ENCODE measurements at regions not wholly inside any gene's neighbourhood (a gene's known extent, or its start where the extent isn't known, plus 50 kb on each side); places are given as distances from the start of the nearest gene placed in this dataset.
"Not testable (repeated sequence)": the region's sequence is repeated elsewhere in the genome, so short reads cannot be mapped to it uniquely, and the experiment has no call there.

DNA sequence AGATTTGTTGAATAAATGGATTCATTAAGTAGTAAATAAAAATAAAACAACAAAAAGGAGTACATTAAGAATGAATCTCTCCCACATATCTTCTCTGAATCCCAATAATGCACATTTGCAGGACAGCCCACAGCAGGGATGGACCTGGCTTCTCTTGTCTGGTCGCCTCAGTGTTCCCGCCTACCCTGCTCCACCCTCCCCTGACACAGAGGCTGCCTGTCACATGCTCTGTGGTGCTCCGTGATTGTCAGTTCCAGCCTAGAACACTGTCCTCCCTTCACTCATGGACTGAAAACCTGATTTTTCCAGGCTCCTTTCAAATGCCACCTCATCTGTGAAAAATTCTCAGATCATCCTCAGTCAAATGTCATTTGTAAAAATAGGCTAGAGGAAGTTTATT, 94.5 kb upstream of the GPR12 start:
- no peak overlapping the region for H3K27ac ChIP-seq (ENCODE audit: low read depth, low read length)
- H3K4me1 ChIP-seq (ENCODE audit: control insufficient read depth in 5 of 5, insufficient read depth in 5 of 5, low read length in 5 of 5) = no peaks in the 10 kb centered on the region
- no peaks in the 10 kb centered on the region for H3K36me3 ChIP-seq (ENCODE audit: control insufficient read depth in 5 of 5, insufficient read depth in 5 of 5, low read length in 5 of 5)
- H3K9me3 ChIP-seq (ENCODE audit: control insufficient read depth in 5 of 5, low read length in 5 of 5) = peaks cover 0 to 5% (median 0%) of the 10 kb centered on the region in 5 donors
- no peak overlapping the region for H3K9ac ChIP-seq (ENCODE audit: low read length in 5 of 5)
- peaks cover 0 to 21% (median 10%) of the 10 kb centered on the region in 5 donors for H3K27me3 ChIP-seq (ENCODE audit: control insufficient read depth in 5 of 5, insufficient read depth in 4 of 5, low read length in 5 of 5)
- no peak overlapping the region for H3K4me3 ChIP-seq (ENCODE audit: low read depth in 1 of 5, low read length in 5 of 5)

DNA sequence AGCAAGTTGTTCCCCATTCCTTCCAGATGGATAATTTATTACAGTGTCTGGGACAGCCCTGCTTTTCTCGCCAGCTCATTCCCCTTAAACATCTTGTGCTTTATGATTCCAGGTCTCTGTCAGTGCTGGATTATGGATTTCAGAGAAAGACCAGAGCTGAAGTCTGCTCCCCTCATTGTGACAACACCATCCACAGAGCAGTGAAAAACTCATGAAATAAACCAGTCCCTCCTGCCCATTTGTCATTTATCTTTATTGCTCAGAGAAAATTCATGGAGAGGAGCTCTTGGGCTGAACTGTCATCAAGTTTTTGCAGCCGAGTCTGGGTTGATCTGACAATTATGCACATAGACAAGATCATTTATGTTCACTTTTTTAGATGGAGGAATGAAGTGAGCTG, 92.7 kb upstream of the GPR12 start:
- Histone ChIP-seq H3K27ac (ENCODE audit: low read depth, low read length) (no peak overlapping the region), H3K9ac (ENCODE audit: low read length in 5 of 5) (no peak overlapping the region), H3K27me3 (ENCODE audit: control insufficient read depth in 5 of 5, insufficient read depth in 4 of 5, low read length in 5 of 5) (peaks cover 0 to 17% (median 10%) of the 10 kb centered on the region in 5 donors), H3K4me3 (ENCODE audit: low read depth in 1 of 5, low read length in 5 of 5) (no peak overlapping the region), H3K36me3 (ENCODE audit: control insufficient read depth in 5 of 5, insufficient read depth in 5 of 5, low read length in 5 of 5) (no peaks in the 10 kb centered on the region), H3K9me3 (ENCODE audit: control insufficient read depth in 5 of 5, low read length in 5 of 5) (peaks cover 0 to 5% (median 0%) of the 10 kb centered on the region in 5 donors), H3K4me1 (ENCODE audit: control insufficient read depth in 5 of 5, insufficient read depth in 5 of 5, low read length in 5 of 5) (no peaks in the 10 kb centered on the region)

DNA sequence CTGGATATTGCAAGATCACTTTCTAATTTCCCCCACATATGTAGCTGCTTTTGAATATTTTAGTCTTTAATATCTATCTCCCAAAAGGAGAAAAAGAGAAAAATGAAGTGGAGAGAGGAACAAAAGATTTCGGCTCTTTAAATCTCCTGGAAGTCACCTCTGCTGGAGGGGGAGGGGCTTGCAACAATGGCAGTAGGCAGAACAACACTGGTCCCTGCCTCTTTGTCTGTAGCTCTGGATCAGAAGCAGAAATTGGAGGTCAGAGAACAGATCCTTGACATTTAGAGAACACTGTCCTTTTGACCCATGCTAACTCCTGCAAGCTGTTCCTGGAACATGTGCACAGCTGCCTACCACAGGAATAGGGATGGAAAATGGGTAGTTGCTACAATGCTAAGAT, 86.7 kb upstream of the GPR12 start:
- Histone ChIP-seq H3K27ac (ENCODE audit: low read depth, low read length) (no peak overlapping the region), H3K9ac (ENCODE audit: low read length in 5 of 5) (no peak overlapping the region), H3K27me3 (ENCODE audit: control insufficient read depth in 5 of 5, insufficient read depth in 4 of 5, low read length in 5 of 5) (peaks cover 0 to 10% (median 0%) of the 10 kb centered on the region in 5 donors), H3K4me1 (ENCODE audit: control insufficient read depth in 5 of 5, insufficient read depth in 5 of 5, low read length in 5 of 5) (no peaks in the 10 kb centered on the region), H3K36me3 (ENCODE audit: control insufficient read depth in 5 of 5, insufficient read depth in 5 of 5, low read length in 5 of 5) (no peaks in the 10 kb centered on the region), H3K9me3 (ENCODE audit: control insufficient read depth in 5 of 5, low read length in 5 of 5) (peaks cover 0 to 5% (median 0%) of the 10 kb centered on the region in 5 donors), H3K4me3 (ENCODE audit: low read depth in 1 of 5, low read length in 5 of 5) (no peak overlapping the region)

DNA sequence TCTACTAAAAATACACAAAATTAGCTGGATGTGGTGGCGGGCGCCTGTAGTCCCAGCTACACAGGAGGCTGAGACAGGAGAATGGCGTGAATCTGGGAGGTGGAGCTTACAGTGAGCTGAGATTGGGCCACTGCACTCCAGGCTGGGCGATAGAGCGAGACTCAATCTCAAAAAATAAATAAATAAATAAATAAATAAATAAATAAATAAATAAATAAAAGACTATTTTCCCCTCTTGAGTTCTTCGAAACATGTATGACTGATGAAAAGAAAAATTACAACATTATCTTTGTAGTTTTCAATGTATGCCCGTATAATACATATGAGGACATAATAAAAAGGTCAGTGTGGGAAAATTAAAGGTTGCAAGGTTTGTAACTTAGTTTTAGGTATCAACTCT, 84.5 kb upstream of the GPR12 start:
- H3K36me3 ChIP-seq (ENCODE audit: control insufficient read depth in 5 of 5, insufficient read depth in 5 of 5, low read length in 5 of 5); H3K9ac ChIP-seq (ENCODE audit: low read length in 5 of 5); H3K9me3 ChIP-seq (ENCODE audit: control insufficient read depth in 5 of 5, low read length in 5 of 5); H3K4me3 ChIP-seq (ENCODE audit: low read depth in 1 of 5, low read length in 5 of 5); H3K27ac ChIP-seq (ENCODE audit: low read depth, low read length); H3K27me3 ChIP-seq (ENCODE audit: control insufficient read depth in 5 of 5, insufficient read depth in 4 of 5, low read length in 5 of 5); H3K4me1 ChIP-seq (ENCODE audit: control insufficient read depth in 5 of 5, insufficient read depth in 5 of 5, low read length in 5 of 5): not testable (repeated sequence)

DNA sequence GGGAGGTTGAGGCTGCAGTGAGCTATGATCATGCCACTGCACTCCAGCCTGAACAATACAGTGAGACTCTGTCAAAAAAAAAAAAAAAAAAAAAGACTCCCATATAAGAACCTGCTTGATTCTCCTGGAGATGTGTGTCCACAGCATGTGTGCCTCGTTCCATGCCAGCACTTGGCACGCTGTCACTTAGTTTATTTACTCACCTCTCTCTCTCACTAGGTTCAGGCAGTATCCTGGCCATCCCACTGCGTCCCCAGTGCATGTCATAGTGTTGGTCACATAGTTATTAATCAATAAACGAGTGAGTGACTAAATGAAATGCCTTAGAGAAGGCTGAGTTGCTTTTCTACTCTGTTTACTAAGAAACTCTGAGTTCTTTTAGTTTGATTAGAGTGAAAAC, 79.1 kb upstream of the GPR12 start:
- Histone ChIP-seq H3K4me3 (ENCODE audit: low read depth in 1 of 5, low read length in 5 of 5) (no peak overlapping the region), H3K9me3 (ENCODE audit: control insufficient read depth in 5 of 5, low read length in 5 of 5) (peaks cover 0 to 6% (median 0%) of the 10 kb centered on the region in 5 donors), H3K36me3 (ENCODE audit: control insufficient read depth in 5 of 5, insufficient read depth in 5 of 5, low read length in 5 of 5) (no peaks in the 10 kb centered on the region), H3K27ac (ENCODE audit: low read depth, low read length) (no peak overlapping the region), H3K4me1 (ENCODE audit: control insufficient read depth in 5 of 5, insufficient read depth in 5 of 5, low read length in 5 of 5) (no peaks in the 10 kb centered on the region), H3K27me3 (ENCODE audit: control insufficient read depth in 5 of 5, insufficient read depth in 4 of 5, low read length in 5 of 5) (peaks cover 3 to 12% (median 7%) of the 10 kb centered on the region in 5 donors), H3K9ac (ENCODE audit: low read length in 5 of 5) (no peak overlapping the region)

DNA sequence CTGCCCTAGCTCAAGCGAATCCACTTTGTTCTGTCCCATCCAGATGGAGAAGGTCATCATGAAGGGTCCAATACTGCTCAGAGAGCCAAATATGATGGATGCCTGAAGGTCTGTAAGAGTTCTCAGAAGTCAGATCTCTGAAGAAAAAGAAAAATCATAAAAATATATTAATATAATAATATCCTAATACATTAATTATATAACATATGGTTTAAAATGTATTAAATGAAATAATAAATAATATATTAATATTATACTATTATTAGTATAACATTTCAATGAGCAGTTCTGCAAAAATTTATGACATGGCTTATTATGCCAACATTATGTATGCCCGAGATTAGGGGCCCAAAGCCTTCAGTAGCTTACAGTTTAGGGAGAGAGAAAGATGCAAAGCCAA, 78.2 kb upstream of the GPR12 start:
- no peak overlapping the region for H3K27ac ChIP-seq (ENCODE audit: low read depth, low read length)
- H3K9ac ChIP-seq (ENCODE audit: low read length in 5 of 5) = no peak overlapping the region
- no peaks in the 10 kb centered on the region for H3K4me1 ChIP-seq (ENCODE audit: control insufficient read depth in 5 of 5, insufficient read depth in 5 of 5, low read length in 5 of 5)
- H3K36me3 ChIP-seq (ENCODE audit: control insufficient read depth in 5 of 5, insufficient read depth in 5 of 5, low read length in 5 of 5) = no peaks in the 10 kb centered on the region
- H3K4me3 ChIP-seq (ENCODE audit: low read depth in 1 of 5, low read length in 5 of 5) = no peak overlapping the region
- peaks cover 0 to 6% (median 0%) of the 10 kb centered on the region in 5 donors for H3K9me3 ChIP-seq (ENCODE audit: control insufficient read depth in 5 of 5, low read length in 5 of 5)
- H3K27me3 ChIP-seq (ENCODE audit: control insufficient read depth in 5 of 5, insufficient read depth in 4 of 5, low read length in 5 of 5) = peaks cover 3 to 12% (median 7%) of the 10 kb centered on the region in 5 donors

DNA sequence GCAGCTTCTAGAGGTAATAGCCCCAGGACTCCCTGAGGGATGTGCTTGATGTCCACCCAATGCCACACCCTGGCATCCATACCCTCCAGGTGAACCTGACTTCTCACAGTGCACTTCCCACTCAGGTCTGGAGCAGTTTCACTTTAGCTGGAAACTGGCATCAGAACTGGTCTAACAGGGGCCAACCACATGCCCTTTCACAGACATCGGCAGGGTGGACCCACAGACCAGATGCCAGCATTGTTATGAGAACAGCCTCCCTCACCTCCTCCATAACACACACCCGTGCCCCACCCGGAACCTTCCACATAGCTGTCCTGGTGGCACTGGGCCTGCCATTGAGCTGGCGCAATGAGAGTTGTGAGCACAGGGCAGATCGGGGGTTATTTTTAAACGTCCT, 77.4 kb upstream of the GPR12 start:
- H3K27ac ChIP-seq (ENCODE audit: low read depth, low read length) = no peak overlapping the region
- H3K4me3 ChIP-seq (ENCODE audit: low read depth in 1 of 5, low read length in 5 of 5) = no peak overlapping the region
- no peaks in the 10 kb centered on the region for H3K4me1 ChIP-seq (ENCODE audit: control insufficient read depth in 5 of 5, insufficient read depth in 5 of 5, low read length in 5 of 5)
- H3K9me3 ChIP-seq (ENCODE audit: control insufficient read depth in 5 of 5, low read length in 5 of 5) = peaks cover 0 to 6% (median 0%) of the 10 kb centered on the region in 5 donors
- peaks cover 3 to 12% (median 7%) of the 10 kb centered on the region in 5 donors for H3K27me3 ChIP-seq (ENCODE audit: control insufficient read depth in 5 of 5, insufficient read depth in 4 of 5, low read length in 5 of 5)
- no peaks in the 10 kb centered on the region for H3K36me3 ChIP-seq (ENCODE audit: control insufficient read depth in 5 of 5, insufficient read depth in 5 of 5, low read length in 5 of 5)
- H3K9ac ChIP-seq (ENCODE audit: low read length in 5 of 5) = no peak overlapping the region

DNA sequence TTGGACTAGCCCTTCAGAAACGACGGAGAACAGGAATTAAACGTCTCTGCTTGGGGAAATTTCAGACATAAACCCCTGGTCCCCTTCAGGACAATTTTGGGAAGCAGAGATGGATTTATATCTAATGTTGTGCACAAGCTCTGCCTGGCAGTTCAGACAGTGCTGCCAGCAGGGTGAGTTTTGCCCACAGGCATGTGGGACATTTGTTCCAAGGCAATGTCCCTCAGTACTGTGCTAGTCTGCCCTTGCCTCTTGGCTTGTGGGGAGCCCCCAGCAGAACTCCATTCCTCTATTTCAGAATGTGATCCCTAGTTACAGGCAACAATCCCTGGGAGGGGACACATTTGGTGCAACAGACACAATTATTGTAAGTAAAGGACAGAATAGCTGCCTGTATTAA, 76.5 kb upstream of the GPR12 start:
- peaks cover 0 to 6% (median 0%) of the 10 kb centered on the region in 5 donors for H3K9me3 ChIP-seq (ENCODE audit: control insufficient read depth in 5 of 5, low read length in 5 of 5)
- H3K27ac ChIP-seq (ENCODE audit: low read depth, low read length) = no peak overlapping the region
- H3K9ac ChIP-seq (ENCODE audit: low read length in 5 of 5) = no peak overlapping the region
- H3K4me3 ChIP-seq (ENCODE audit: low read depth in 1 of 5, low read length in 5 of 5) = no peak overlapping the region
- no peaks in the 10 kb centered on the region for H3K4me1 ChIP-seq (ENCODE audit: control insufficient read depth in 5 of 5, insufficient read depth in 5 of 5, low read length in 5 of 5)
- no peaks in the 10 kb centered on the region for H3K36me3 ChIP-seq (ENCODE audit: control insufficient read depth in 5 of 5, insufficient read depth in 5 of 5, low read length in 5 of 5)
- peaks cover 3 to 12% (median 7%) of the 10 kb centered on the region in 5 donors for H3K27me3 ChIP-seq (ENCODE audit: control insufficient read depth in 5 of 5, insufficient read depth in 4 of 5, low read length in 5 of 5)

DNA sequence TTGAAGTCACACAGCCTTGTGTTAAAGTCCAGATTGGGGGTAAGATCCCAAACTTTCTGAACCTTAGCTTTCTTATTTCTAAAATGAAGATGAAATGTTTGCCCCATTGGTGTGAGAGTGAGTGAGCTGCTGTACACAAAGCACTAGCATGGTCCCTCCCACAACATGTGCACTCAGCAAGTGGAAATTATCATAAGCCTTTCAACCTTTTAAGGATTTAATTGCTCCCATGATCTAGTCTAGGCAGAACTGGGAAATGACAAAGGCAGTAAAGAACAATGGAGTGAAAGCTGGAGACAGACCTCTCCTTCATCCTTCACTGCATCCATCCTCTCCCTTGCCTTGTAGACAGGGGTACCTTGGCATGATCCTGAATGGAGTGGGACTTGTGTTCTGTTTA, 76.0 kb upstream of the GPR12 start:
- Histone ChIP-seq H3K9ac (ENCODE audit: low read length in 5 of 5) (no peak overlapping the region), H3K9me3 (ENCODE audit: control insufficient read depth in 5 of 5, low read length in 5 of 5) (peaks cover 0 to 6% (median 0%) of the 10 kb centered on the region in 5 donors), H3K27ac (ENCODE audit: low read depth, low read length) (no peak overlapping the region), H3K36me3 (ENCODE audit: control insufficient read depth in 5 of 5, insufficient read depth in 5 of 5, low read length in 5 of 5) (no peaks in the 10 kb centered on the region), H3K4me1 (ENCODE audit: control insufficient read depth in 5 of 5, insufficient read depth in 5 of 5, low read length in 5 of 5) (no peaks in the 10 kb centered on the region), H3K4me3 (ENCODE audit: low read depth in 1 of 5, low read length in 5 of 5) (no peak overlapping the region), H3K27me3 (ENCODE audit: control insufficient read depth in 5 of 5, insufficient read depth in 4 of 5, low read length in 5 of 5) (peaks cover 3 to 12% (median 7%) of the 10 kb centered on the region in 5 donors)

DNA sequence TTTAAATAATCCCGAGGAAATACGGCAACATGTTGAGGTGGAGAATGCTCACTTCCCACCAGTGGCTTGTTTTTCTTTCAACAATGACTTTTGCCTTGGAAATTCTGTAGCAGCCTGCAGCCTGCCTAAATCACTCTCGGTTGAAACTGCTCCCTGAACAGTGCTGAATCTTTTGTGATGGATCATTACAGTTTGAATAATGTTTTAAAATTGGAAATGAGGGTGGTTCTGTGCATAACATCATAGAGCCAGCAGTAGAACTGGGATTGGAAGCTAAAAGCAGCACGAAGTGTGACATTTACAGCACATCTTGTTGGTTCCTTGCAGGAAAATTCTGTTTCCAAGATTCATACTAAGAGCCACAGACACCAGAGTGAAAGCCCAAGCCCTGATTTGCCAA, 74.1 kb upstream of the GPR12 start:
- H3K9ac ChIP-seq (ENCODE audit: low read length in 5 of 5) = no peak overlapping the region
- no peak overlapping the region for H3K27ac ChIP-seq (ENCODE audit: low read depth, low read length)

More for the DNA sequence above, 74.1 kb upstream of the GPR12 start:
- H3K4me3 ChIP-seq (ENCODE audit: low read depth in 1 of 5, low read length in 5 of 5) = no peak overlapping the region
- no peaks in the 10 kb centered on the region for H3K36me3 ChIP-seq (ENCODE audit: control insufficient read depth in 5 of 5, insufficient read depth in 5 of 5, low read length in 5 of 5)
- peaks cover 3 to 12% (median 7%) of the 10 kb centered on the region in 5 donors for H3K27me3 ChIP-seq (ENCODE audit: control insufficient read depth in 5 of 5, insufficient read depth in 4 of 5, low read length in 5 of 5)
- H3K9me3 ChIP-seq (ENCODE audit: control insufficient read depth in 5 of 5, low read length in 5 of 5) = peaks cover 0 to 6% (median 0%) of the 10 kb centered on the region in 5 donors
- H3K4me1 ChIP-seq (ENCODE audit: control insufficient read depth in 5 of 5, insufficient read depth in 5 of 5, low read length in 5 of 5) = no peaks in the 10 kb centered on the region

Measured in subcutaneous abdominal adipose tissue (tissue), 5 donors.